ENCODE measurements at regions not wholly inside any gene's neighbourhood (a gene's known extent, or its start where the extent isn't known, plus 50 kb on each side); places are given as distances from the start of the nearest gene placed in this dataset.

DNA sequence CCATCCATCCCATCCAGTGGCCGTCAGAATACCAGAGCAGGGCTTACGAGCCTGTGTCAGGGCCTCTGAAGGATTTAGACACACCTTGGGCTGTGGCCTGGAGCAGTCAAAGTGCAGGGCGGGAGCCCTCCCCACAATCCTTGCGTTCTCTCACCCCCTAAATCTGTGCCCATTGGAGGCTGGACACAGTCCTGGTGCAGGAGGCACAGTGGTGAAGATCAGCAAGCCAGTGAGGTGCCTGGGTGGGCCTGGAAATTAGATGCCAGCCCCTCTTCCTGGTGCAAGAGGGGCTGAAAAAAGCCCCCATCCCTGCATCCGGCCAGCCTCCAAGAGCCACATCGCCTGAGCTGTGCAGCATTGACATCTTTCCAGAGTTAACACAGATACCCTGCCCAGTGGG is 1045.8 kb downstream of the TBC1D22A start:
- H3K27ac ChIP-seq = no peak overlapping the region
- H3K36me3 ChIP-seq = no peaks in the 10 kb centered on the region
- no peaks in the 10 kb centered on the region for H3K4me1 ChIP-seq
- no peak for DNase-seq (ENCODE audit: low spot score)
- TF ChIP-seq, protein P1, sequence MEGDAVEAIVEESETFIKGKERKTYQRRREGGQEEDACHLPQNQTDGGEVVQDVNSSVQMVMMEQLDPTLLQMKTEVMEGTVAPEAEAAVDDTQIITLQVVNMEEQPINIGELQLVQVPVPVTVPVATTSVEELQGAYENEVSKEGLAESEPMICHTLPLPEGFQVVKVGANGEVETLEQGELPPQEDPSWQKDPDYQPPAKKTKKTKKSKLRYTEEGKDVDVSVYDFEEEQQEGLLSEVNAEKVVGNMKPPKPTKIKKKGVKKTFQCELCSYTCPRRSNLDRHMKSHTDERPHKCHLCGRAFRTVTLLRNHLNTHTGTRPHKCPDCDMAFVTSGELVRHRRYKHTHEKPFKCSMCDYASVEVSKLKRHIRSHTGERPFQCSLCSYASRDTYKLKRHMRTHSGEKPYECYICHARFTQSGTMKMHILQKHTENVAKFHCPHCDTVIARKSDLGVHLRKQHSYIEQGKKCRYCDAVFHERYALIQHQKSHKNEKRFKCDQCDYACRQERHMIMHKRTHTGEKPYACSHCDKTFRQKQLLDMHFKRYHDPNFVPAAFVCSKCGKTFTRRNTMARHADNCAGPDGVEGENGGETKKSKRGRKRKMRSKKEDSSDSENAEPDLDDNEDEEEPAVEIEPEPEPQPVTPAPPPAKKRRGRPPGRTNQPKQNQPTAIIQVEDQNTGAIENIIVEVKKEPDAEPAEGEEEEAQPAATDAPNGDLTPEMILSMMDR (IDR thresholded peaks at IDR 0.05) = no peak
- H3K27me3 ChIP-seq = no peaks in the 10 kb centered on the region
- peaks cover 0 to 4% of the 10 kb centered on the region in 2 donors for H3K9me3 ChIP-seq
- H3K4me3 ChIP-seq = no peak overlapping the region

DNA sequence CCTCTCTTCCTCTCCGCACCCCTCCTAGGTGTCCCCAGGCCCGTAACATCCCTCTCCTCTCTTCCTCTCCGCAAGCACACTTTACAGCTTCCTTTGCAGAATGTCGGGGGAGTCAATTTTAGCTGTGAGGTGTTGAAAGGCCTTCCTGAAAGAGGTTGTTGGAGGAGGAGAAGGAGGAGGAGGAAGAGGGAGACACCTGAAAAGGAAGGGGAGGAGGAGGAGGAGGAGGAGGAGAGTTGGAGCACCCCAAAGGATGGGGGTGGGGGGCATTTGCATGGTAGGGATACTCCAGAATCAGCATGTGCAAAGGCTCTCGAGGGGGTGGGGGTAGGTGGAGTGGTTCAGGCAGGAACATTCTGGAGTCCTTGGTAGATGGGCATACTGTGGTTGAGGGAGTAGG is 1045.1 kb downstream of the TBC1D22A start:
- Histone ChIP-seq H3K9me3 (peaks cover 0 to 4% of the 10 kb centered on the region in 2 donors), H3K4me1 (no peaks in the 10 kb centered on the region), H3K36me3 (no peaks in the 10 kb centered on the region), H3K4me3 (no peak overlapping the region), H3K27me3 (no peaks in the 10 kb centered on the region), H3K27ac (no peak overlapping the region)
- TF ChIP-seq, protein P1 (IDR thresholded peaks at IDR 0.05) = no peak
- DNase-seq (ENCODE audit: low spot score) = no peak

DNA sequence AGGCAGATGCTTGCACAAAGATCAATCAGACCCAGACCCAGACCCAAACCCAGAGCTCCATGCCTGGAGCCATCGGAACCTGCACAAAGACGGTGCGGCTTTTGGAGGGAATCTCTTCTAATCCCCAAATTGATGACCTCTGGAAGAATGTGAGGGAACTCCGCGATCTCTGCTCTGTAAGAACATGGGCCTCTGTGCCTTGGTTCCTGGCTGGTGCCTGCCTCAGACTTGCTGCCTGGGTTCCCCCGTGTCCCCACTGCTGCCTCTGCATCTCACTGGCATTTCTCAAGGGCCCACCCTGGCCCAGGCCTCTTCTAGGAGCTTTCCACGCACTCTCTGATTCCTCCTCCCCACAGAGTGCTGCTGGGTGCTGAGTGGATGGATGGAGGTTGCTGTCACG is 1044.4 kb downstream of the TBC1D22A start:
- H3K27me3 ChIP-seq = no peaks in the 10 kb centered on the region

DNA sequence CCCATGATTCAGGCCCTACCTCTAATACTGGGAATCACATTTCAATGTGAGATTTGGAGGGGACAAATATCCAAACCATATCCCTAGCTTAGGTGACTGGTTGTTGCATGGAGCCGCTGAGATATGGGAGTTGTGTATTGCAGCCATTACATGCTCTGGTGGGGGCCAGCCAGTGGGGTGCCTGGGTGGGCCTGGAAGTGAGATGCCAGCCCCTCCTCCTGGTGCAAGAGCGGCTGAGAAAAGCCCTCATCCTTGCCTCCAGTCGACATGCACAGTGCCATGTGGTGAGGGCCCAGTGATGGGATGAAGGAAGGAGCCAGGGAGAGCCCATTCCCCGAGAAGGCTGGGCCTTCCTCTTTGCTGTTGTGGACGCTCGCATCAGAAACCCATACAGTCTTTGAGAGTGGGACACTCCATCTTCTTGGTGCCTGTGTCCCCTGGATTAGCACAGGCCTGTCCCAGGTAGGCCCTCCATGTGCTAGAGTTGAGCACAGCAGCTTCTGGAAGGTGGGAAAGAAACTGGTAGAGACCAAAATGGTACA is 1043.0 kb downstream of the TBC1D22A start:
- TF ChIP-seq, protein P1 (IDR thresholded peaks at IDR 0.05) = no peak
- Histone ChIP-seq H3K27ac (no peak overlapping the region), H3K36me3 (no peaks in the 10 kb centered on the region), H3K9me3 (peaks cover 0 to 4% of the 10 kb centered on the region in 2 donors), H3K4me1 (no peaks in the 10 kb centered on the region), H3K27me3 (no peaks in the 10 kb centered on the region), H3K4me3 (no peak overlapping the region)
- no peak for DNase-seq (ENCODE audit: low spot score)

More for the DNA sequence above, 1044.4 kb downstream of the TBC1D22A start:
- TF ChIP-seq, protein P1 (IDR thresholded peaks at IDR 0.05) = no peak
- H3K4me3 ChIP-seq = no peak overlapping the region
- no peaks in the 10 kb centered on the region for H3K36me3 ChIP-seq
- H3K9me3 ChIP-seq = peaks cover 0 to 4% of the 10 kb centered on the region in 2 donors
- no peak overlapping the region for H3K27ac ChIP-seq
- H3K4me1 ChIP-seq = no peaks in the 10 kb centered on the region
- DNase-seq (ENCODE audit: low spot score) = no peak

DNA sequence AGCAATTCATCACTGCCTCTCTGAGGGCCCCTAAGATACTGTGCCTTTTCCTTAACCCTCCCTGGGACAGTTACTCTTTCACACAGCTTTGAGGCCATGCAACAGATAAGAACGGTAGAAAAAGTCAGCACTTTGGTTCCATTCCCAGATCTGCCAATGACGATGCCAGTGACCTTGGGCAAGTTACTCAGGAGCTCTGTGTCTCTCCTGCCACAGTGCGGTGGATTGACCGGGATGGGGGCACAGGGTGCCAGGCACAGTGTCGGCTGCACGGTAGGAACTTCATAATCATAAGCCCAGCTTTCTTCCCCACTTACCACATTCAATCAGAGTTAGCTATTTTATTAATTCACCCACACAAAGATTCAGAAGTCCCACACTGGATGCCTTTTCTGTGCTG is 1041.8 kb downstream of the TBC1D22A start:
- DNase-seq (ENCODE audit: low spot score) = no peak
- H3K27me3 ChIP-seq = no peaks in the 10 kb centered on the region
- no peaks in the 10 kb centered on the region for H3K36me3 ChIP-seq
- no peaks in the 10 kb centered on the region for H3K4me1 ChIP-seq
- H3K9me3 ChIP-seq = peaks cover 0 to 4% of the 10 kb centered on the region in 2 donors
- no peak overlapping the region for H3K4me3 ChIP-seq
- TF ChIP-seq, protein P1 (IDR thresholded peaks at IDR 0.05) = no peak
- H3K27ac ChIP-seq = no peak overlapping the region

DNA sequence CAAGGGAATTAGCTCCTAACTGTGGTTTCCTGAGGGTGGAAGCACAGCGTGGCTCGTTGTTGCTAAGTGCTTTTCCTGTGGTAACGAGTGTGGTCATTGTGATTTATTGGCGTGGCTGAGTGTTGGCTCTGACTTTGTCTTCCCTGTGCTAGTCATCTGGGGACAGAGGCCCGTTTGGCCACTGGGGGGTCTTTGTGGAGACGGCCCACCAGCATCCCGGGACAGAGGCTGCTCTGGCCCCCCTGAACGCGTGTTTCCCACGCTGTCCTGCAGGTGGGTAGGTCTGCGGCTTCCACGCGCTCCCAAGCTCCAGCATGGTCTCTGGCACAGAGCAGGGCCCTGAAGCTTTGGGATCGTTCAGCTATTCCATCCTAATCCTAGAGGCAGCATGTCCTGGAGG is 1040.0 kb downstream of the TBC1D22A start:
- TF ChIP-seq, protein P1 (IDR thresholded peaks at IDR 0.05) = no peak
- Histone ChIP-seq H3K4me3 (no peak overlapping the region), H3K27me3 (no peaks in the 10 kb centered on the region), H3K4me1 (no peaks in the 10 kb centered on the region), H3K36me3 (no peaks in the 10 kb centered on the region), H3K27ac (no peak overlapping the region), H3K9me3 (peaks cover 0 to 4% of the 10 kb centered on the region in 2 donors)
- no peak for DNase-seq (ENCODE audit: low spot score)

All from right atrium auricular region (tissue), 2 donors.